D341Med (cell line): ENCODE measurements at regions not wholly inside any gene's neighbourhood (a gene's known extent, or its start where the extent isn't known, plus 50 kb on each side); places are given as distances from the start of the nearest gene placed in this dataset.

Experiments
- DNase-seq: peaks from one replicate; pipeline ENCODE4 v3.0.0; 2012; ENCODE audit warnings: low spot score

GRCh38 chr16:62657116-62657515 is 620.9 kb upstream of the CDH8 start:
- no peak for DNase-seq

GRCh38 chr16:62652441-62653120 is 616.3 kb upstream of the CDH8 start:
- DNase-seq, result no peak

GRCh38 chr16:62648256-62648655 is 612.0 kb upstream of the CDH8 start:
- DNase-seq, result no peak

GRCh38 chr16:62644030-62644812 is 608.0 kb upstream of the CDH8 start:
- no peak for DNase-seq

- DNase-seq, result no peak
Measured at GRCh38 chr16:62642677-62643076, 606.4 kb upstream of the CDH8 start.

GRCh38 chr16:62639890-62640289 is 603.7 kb upstream of the CDH8 start:
- DNase-seq, result no peak

- DNase-seq, result no peak
Measured at GRCh38 chr16:62638964-62639870, 603.0 kb upstream of the CDH8 start.

- no peak for DNase-seq
Measured at GRCh38 chr16:62638324-62638911, 602.2 kb upstream of the CDH8 start.

- DNase-seq, result no peak
Measured at GRCh38 chr16:62625326-62625725, 589.1 kb upstream of the CDH8 start.

- DNase-seq, result no peak
Measured at GRCh38 chr16:62620275-62620674, 584.0 kb upstream of the CDH8 start.

- no peak for DNase-seq
Measured at GRCh38 chr16:62615526-62615925, 579.3 kb upstream of the CDH8 start.

- DNase-seq, result no peak
Measured at GRCh38 chr16:62610291-62610690, 574.1 kb upstream of the CDH8 start.

GRCh38 chr16:62602790-62603189 is 566.6 kb upstream of the CDH8 start:
- DNase-seq, result no peak

GRCh38 chr16:62597875-62598274 is 561.6 kb upstream of the CDH8 start:
- no peak for DNase-seq

- DNase-seq, result no peak
Measured at GRCh38 chr16:62596584-62596983, 560.3 kb upstream of the CDH8 start.

GRCh38 chr16:62596125-62596524 is 559.9 kb upstream of the CDH8 start:
- DNase-seq, result no peak

- no peak for DNase-seq
Measured at GRCh38 chr16:62586128-62586862, 550.1 kb upstream of the CDH8 start.

- DNase-seq, result no peak
Measured at GRCh38 chr16:62585041-62585545, 548.9 kb upstream of the CDH8 start.

GRCh38 chr16:62583414-62583813 is 547.2 kb upstream of the CDH8 start:
- DNase-seq, result no peak

GRCh38 chr16:62573466-62573865 is 537.2 kb upstream of the CDH8 start:
- DNase-seq, result no peak

GRCh38 chr16:62568926-62569325 is 532.7 kb upstream of the CDH8 start:
- DNase-seq, result no peak
